ENCODE measurements at regions not wholly inside any gene's neighbourhood (a gene's known extent, or its start where the extent isn't known, plus 50 kb on each side); places are given as distances from the start of the nearest gene placed in this dataset.

DNA sequence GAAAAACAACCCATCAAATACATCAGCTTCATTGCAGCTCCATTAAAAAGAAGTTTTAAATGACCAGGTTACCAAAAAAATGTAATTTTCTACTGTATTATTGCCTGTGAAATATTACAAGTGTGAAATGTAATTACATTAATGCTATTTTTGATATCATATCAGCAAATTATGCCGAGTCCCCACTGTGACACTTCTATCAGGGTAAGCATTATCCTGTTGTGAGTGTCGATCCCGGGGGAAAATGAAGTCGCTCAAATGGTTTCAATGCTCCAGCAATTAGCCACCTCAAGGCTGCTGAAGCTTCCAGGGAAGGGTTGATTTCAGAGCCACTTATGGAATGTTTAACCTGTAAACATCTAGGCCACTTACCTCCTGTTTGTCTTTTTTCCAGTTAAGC lies 70.4 kb downstream of the RCN1 start:
- H3K27ac Mint-ChIP-seq, result no peak overlapping the region

DNA sequence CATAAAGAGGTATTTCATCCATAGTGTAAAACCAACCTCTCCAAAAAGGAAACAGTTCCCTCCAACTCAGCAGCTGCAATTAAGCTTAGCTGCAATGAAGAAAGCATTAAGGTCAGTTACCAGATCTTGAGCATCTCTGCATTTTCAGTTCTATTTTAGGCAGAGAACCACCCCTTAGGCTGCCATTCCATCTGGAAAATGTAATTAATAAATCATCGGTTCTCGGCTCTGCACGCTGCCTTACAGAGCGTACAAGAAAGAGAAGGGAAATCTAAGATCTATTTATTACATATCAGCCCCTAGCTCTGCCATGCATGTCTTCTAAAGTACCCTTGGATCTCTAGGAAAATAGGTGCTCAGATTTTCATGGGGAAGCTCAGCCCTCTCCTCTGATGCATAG lies 71.5 kb downstream of the RCN1 start:
- CTCF ChIA-PET, result no interaction called here
- Mint-ChIP-seq H3K36me3 (no peaks in the 10 kb centered on the region), H3K27ac (no peak overlapping the region), H3K27me3 (peaks cover 33% of the 10 kb centered on the region), H3K4me3 (no peak overlapping the region), H3K9me3 (ENCODE audit: low read depth) (no peaks in the 10 kb centered on the region), H3K4me1 (no peaks in the 10 kb centered on the region)
- DNase-seq (no peak), ATAC-seq (no peak)

More for the DNA sequence above, 70.4 kb downstream of the RCN1 start:
- CTCF ChIA-PET, result interaction anchor here (1.1 kb wide), 1 partner anchor 15 kb away, joined by 4 read pairs; no protein-coding TSS in a partner anchor
- Mint-ChIP-seq H3K4me3 (no peak overlapping the region), H3K4me1 (no peaks in the 10 kb centered on the region), H3K36me3 (peaks cover under 1% of the 10 kb centered on the region), H3K27me3 (peaks cover 28% of the 10 kb centered on the region), H3K9me3 (ENCODE audit: low read depth) (no peaks in the 10 kb centered on the region)
- ATAC-seq, result no peak
- no peak for DNase-seq

DNA sequence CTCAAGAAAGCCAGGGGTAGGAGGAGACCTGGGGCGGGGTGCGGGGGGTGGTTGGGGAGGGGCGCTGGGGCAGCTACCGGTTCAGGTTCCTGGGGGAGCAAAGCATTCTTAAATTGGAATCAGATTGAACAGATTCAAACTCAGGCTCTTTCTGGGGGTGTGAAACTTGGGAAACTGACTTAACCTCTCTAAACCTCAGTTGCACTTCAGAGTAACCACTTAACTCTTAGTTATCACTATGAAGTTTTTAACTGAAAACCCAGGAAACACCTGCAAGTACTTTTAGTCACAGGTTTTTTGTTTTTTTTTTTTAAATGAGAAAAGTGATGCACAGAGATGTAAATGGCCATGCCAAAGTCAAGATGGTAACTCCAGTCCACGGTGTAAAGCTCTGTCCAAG lies 72.0 kb downstream of the RCN1 start:
- Mint-ChIP-seq H3K4me1 (no peaks in the 10 kb centered on the region), H3K9me3 (ENCODE audit: low read depth) (no peaks in the 10 kb centered on the region), H3K4me3 (no peak overlapping the region), H3K36me3 (no peaks in the 10 kb centered on the region), H3K27me3 (peaks cover 35% of the 10 kb centered on the region), H3K27ac (no peak overlapping the region)
- DNase-seq (no peak), ATAC-seq (no peak)
- CTCF ChIA-PET, result no interaction called here

DNA sequence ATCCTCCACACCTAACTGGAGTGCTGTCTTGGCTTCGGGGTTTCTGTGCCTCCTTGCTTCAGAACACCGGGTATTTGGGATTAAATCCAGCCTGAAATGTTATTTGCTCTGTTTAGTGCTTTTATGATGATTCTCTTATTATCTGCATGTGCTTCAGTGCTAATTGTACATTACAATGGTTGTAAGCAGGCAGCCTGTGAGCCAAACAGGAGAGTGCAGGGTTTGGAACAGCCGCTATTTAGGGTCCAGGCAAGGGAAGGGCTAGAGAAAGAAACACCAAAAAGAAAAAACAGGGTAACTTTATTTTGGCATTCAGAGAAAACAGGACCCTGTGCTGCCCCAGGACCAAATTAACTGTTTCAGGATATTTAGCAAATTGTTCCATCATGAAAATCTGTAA lies 72.7 kb downstream of the RCN1 start:
- no peak overlapping the region for H3K27ac Mint-ChIP-seq
- DNase-seq, result no peak
- H3K36me3 Mint-ChIP-seq, result no peaks in the 10 kb centered on the region
- CTCF ChIA-PET, result no interaction called here
- H3K27me3 Mint-ChIP-seq, result peaks cover 35% of the 10 kb centered on the region
- H3K4me1 Mint-ChIP-seq, result no peaks in the 10 kb centered on the region
- no peaks in the 10 kb centered on the region for H3K9me3 Mint-ChIP-seq (ENCODE audit: low read depth)
- no peak for ATAC-seq
- no peak overlapping the region for H3K4me3 Mint-ChIP-seq

DNA sequence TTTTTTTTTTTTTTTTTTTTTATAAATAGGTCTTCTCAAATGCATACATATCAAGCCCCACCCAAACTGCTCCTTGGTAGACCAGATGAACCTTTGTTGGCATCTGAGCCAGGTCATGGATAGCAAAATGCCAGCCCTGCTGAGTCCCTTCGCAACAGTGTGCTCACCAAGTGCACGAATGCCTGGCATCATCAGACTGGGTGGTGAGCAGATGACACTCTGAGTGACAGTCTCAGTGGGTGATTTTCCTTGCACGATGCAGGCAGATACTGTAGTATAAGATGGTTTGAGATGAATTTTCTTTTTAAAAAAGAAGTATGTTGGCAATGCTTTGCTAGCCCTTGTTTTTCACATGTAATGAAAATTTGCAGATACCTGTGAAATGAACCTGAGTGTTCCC lies 74.0 kb downstream of the RCN1 start:
- Mint-ChIP-seq H3K4me3 (no peak overlapping the region), H3K4me1 (no peaks in the 10 kb centered on the region), H3K27ac (no peak overlapping the region), H3K9me3 (ENCODE audit: low read depth) (no peaks in the 10 kb centered on the region), H3K27me3 (peaks cover 37% of the 10 kb centered on the region), H3K36me3 (no peaks in the 10 kb centered on the region)
- CTCF ChIA-PET, result interaction anchor here (3.7 kb wide), 1 partner anchor 12 kb away, joined by 22 read pairs; no protein-coding TSS in a partner anchor
- DNase-seq, result no peak
- ATAC-seq, result no peak

DNA sequence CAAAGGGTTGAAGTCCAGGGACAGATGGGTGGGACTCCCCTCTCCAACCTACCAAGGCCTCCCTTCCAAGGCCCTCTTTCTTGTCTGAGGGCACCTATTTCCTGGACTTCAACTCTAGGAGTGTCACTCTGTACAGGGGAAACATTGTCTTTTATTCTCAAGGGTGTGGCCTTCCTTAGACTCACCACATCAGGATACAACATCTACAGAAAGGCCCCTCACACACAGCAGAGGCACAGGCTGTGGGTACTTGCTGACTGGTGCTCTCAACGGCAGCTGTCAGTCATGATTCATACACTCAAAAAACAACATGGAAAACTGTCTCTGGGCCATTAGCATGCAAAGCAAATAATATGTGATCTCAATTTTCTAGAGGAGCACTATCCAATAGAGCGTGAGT lies 78.0 kb downstream of the RCN1 start:
- no peak overlapping the region for H3K4me3 Mint-ChIP-seq
- H3K27ac Mint-ChIP-seq, result no peak overlapping the region
- no peaks in the 10 kb centered on the region for H3K9me3 Mint-ChIP-seq (ENCODE audit: low read depth)
- no peaks in the 10 kb centered on the region for H3K36me3 Mint-ChIP-seq
- DNase-seq, result no peak
- CTCF ChIA-PET, result no interaction called here
- peaks cover 34% of the 10 kb centered on the region for H3K27me3 Mint-ChIP-seq
- ATAC-seq, result no peak
- no peaks in the 10 kb centered on the region for H3K4me1 Mint-ChIP-seq

DNA sequence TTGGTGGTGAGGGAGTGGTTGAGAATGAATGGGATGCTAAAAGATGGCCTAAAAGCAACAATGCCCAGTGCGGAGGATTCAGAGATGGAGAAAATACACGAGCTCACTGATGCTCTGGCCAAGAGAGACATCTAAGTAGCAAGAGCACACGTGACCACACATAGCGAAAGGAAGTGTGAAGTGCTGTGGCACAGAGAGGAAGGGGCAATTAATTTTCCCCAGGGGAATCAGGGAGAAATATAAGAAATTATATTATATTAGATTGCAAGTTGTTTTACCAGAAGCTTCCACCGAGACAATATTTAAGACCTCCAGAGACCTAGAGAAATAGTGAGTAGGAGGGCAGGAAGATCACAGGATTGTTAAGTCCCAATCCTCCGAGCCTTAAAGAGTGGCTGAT lies 80.6 kb downstream of the RCN1 start:
- no peaks in the 10 kb centered on the region for H3K4me1 Mint-ChIP-seq
- no peaks in the 10 kb centered on the region for H3K36me3 Mint-ChIP-seq
- DNase-seq (no peak), ATAC-seq (no peak)
- H3K27ac Mint-ChIP-seq, result no peak overlapping the region
- CTCF ChIA-PET, result no interaction called here
- no peaks in the 10 kb centered on the region for H3K9me3 Mint-ChIP-seq (ENCODE audit: low read depth)
- no peak overlapping the region for H3K4me3 Mint-ChIP-seq
- H3K27me3 Mint-ChIP-seq, result peaks cover 16% of the 10 kb centered on the region

DNA sequence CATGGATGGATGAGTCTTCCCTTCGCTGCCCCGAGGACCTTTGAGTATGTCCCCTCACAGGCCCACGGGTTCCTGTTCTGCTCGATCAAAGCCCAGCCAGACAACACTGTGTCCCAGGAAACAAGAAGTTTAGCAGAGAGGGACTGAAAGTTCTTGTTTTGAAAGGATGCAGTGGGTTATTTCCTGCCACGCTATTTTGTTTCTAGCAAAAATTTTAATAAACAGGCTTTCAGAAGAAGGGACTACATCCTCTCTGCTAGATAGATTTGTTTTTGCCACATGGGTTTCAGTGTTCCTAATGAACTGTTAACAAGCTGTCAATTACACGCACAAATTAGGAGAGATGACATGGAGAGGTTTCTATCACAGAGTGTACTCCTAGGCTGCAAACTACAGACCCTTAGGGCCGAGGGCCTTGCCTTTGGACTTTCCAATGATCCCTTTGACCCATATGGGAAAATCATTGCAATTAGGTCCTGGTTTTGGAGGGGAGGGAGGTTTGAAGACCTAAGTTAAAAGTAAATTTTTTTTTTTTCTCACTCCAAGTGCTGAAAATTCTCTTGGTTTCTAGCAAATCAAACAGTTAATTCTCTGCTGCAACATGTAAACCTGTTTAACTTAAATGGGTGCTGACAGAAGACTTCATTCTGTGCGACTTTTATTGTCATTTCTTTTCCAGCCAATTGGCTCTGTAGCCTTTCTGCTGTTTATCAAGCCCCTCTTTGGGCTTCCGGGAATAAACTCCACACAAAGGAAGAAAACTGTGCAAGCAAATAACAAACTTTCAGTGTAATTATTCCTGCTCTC lies 81.4 kb downstream of the RCN1 start:
- DNase-seq (no peak), ATAC-seq (no peak)
- peaks cover 12% of the 10 kb centered on the region for H3K27me3 Mint-ChIP-seq
- H3K4me1 Mint-ChIP-seq, result no peaks in the 10 kb centered on the region
- CTCF ChIA-PET, result no interaction called here
- no peak overlapping the region for H3K27ac Mint-ChIP-seq
- no peaks in the 10 kb centered on the region for H3K9me3 Mint-ChIP-seq (ENCODE audit: low read depth)
- H3K4me3 Mint-ChIP-seq, result no peak overlapping the region
- no peaks in the 10 kb centered on the region for H3K36me3 Mint-ChIP-seq

DNA sequence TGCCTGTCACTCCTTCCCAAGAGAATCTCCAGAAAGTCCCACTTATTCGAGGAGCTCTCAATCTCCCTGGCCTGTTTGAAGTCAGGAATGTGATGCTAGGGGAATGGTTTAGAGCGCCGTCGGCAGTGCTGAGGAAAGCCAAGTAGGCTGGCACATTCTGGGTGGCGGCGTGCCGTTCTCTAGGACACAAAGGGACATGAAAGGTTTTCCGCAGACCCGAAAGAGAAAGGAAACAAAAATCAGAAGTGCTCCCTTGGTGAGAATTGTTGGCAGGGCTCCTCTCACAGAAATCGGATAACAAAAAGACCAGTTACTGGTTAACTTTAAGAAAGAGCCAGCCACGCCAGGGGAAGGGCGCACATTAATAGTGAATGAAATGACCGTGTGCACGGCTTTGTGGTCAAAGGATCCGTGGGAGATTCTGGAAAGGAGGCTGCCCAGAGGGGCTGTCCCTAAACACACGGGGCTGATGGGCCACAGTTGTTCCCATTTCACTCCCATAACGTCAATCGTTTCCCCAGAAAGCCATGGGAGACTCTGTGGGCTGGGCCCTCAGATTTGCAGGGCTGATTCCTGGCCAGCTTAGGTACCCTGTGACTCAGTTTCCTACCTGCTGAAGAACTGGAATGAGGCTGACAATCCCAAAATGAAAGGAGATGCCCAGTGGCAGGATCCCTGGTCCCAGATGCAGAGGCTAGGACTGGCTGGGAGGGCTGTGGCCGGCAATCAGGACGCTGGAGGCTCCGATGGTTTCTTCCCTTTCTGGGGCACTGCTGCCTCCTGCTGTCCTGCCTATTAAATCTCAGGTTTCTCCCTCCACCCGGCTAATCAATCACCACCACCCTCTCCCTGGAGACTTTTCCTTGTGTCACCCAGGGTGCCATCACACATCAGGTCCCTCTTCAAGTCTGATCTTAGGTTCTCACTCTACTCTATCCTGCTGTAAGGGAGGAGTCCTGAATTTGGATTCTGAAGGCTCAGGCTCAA lies 82.3 kb downstream of the RCN1 start:
- H3K27me3 Mint-ChIP-seq, result peaks cover 12% of the 10 kb centered on the region
- no peaks in the 10 kb centered on the region for H3K9me3 Mint-ChIP-seq (ENCODE audit: low read depth)
- H3K27ac Mint-ChIP-seq, result no peak overlapping the region
- no peak overlapping the region for H3K4me3 Mint-ChIP-seq
- H3K36me3 Mint-ChIP-seq, result no peaks in the 10 kb centered on the region
- no peaks in the 10 kb centered on the region for H3K4me1 Mint-ChIP-seq
- CTCF ChIA-PET, result interaction anchor here (1.6 kb wide), 1 partner anchor 122 kb away, joined by 4 read pairs; no protein-coding TSS in a partner anchor
- DNase-seq (no peak), ATAC-seq (no peak)

DNA sequence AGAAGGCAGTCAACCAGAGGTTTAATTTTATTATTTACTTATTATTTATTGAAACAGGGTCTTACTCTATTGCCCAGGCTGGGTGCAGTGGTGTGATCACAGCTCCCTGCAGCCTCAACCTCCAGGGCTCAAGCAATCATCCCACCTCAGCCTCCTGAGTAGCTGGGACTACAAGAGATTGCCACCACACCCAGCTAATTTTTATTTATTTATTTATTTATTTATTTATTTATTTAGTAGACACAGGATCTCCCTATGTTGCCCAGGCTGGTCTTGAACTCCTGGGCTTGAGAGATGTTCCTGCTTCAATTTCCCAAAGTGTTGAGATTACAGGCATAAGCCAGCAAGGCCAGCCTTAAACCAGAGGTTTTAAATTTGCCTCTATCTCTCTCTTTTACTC lies 83.1 kb downstream of the RCN1 start:
- ATAC-seq (no peak), DNase-seq (no peak)
- Mint-ChIP-seq H3K4me1 (no peaks in the 10 kb centered on the region), H3K9me3 (ENCODE audit: low read depth) (no peaks in the 10 kb centered on the region), H3K27ac (no peak overlapping the region), H3K36me3 (no peaks in the 10 kb centered on the region), H3K27me3 (peaks cover 20% of the 10 kb centered on the region), H3K4me3 (no peak overlapping the region)
- CTCF ChIA-PET, result interaction anchor here (1.6 kb wide), 1 partner anchor 123 kb away, joined by 4 read pairs; no protein-coding TSS in a partner anchor

DNA sequence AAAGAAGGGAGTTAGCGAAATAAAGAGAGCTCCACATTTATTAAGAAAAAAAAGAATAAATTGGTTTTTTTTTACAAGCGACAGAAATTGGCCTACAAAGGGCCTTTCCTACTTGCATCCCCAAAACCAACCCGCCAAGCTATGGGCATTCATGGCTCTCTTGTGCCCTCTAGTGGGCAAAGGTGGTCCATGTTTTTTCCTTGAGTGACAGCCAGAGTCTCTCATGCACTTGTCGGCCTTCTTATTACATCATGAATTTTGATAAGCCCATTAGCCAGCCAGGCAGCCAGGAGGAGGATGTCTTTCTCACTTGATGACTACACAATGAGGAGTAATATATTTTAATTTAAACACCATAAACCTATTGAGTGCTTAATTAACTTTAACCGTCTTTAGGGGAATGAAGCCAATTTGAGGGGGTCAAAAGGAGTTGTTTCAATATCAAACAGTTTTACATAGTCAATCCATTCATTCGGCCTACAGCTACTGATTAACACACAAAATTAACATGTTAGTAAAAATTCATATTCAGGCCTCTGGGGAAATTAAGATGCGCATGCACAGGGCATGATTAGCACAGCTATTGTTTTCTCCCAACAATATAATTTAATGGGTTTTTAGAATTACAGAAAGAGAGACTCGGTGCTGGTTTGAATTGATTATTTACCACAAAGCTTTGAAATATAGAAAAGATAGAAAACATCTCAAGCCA lies 85.5 kb downstream of the RCN1 start:
- ATAC-seq (peak; percentile 68), DNase-seq (peak; percentile 84)
- H3K27ac Mint-ChIP-seq, result no peak overlapping the region
- CTCF ChIA-PET, result interaction anchor here (0.7 to 7.1 kb wide), 25 partner anchors 10 to 1070 kb away, joined by 3 to 105 read pairs (median 4); no protein-coding TSS in a partner anchor
- H3K4me3 Mint-ChIP-seq, result no peak overlapping the region
- H3K27me3 Mint-ChIP-seq, result peaks cover 19% of the 10 kb centered on the region
- H3K4me1 Mint-ChIP-seq, result no peaks in the 10 kb centered on the region
- H3K9me3 Mint-ChIP-seq (ENCODE audit: low read depth), result no peaks in the 10 kb centered on the region
- H3K36me3 Mint-ChIP-seq, result no peaks in the 10 kb centered on the region

DNA sequence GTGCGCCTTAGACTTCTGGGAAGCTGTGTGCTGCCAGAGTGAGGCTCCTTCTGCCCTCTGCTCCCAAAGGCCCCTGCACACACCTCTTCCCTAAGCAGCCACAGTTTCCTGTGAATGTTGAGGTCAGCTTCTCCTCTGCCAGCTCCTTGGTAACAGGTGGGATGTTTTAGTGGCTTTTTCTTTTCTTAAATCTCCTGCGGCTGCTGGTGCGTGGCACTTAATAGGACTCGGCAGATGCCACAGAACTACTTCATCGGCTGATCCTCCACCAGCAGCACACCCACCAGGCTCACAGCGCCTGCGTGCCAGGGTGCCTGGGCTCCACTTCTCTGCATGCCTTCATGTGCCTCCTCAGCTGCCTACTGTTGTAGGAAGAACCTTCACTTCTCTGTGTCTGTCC lies 87.8 kb downstream of the RCN1 start:
- CTCF ChIA-PET, result interaction anchor here (4.3 to 7.1 kb wide), 2 partner anchors 12 to 126 kb away, joined by 22 to 105 read pairs; no protein-coding TSS in a partner anchor
- H3K4me3 Mint-ChIP-seq, result no peak overlapping the region

DNA sequence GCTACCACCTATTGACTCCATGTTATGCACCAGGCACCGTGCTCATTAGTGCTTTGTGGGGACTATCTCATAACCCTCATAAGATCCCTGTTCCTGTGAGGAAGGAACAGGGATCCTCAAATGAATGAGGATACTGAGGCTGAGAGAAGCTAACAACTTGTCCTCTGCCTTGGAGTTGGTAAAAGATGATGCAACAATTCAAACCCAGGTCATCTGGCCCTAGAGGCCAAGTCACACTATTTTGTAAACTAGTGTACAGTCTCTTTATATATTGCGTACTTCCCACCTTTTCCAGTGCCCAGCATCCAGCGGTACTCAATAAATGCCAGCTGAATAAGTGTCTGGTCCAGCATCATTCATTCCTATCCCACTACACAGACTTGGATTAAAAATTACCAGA lies 92.6 kb downstream of the RCN1 start:
- Mint-ChIP-seq H3K9me3 (ENCODE audit: low read depth) (no peaks in the 10 kb centered on the region), H3K36me3 (no peaks in the 10 kb centered on the region), H3K27ac (no peak overlapping the region), H3K27me3 (peaks cover 35% of the 10 kb centered on the region), H3K4me1 (no peaks in the 10 kb centered on the region), H3K4me3 (no peak overlapping the region)
- no peak for ATAC-seq
- no peak for DNase-seq
- CTCF ChIA-PET, result no interaction called here

More for the DNA sequence above, 87.8 kb downstream of the RCN1 start:
- no peak for ATAC-seq
- no peak for DNase-seq
- H3K9me3 Mint-ChIP-seq (ENCODE audit: low read depth), result no peaks in the 10 kb centered on the region
- H3K4me1 Mint-ChIP-seq, result no peaks in the 10 kb centered on the region
- H3K27ac Mint-ChIP-seq, result no peak overlapping the region
- peaks cover 32% of the 10 kb centered on the region for H3K27me3 Mint-ChIP-seq
- H3K36me3 Mint-ChIP-seq, result no peaks in the 10 kb centered on the region

All from activated CD8-positive, alpha-beta memory T cell treated with anti-CD3 and anti-CD28 coated beads, Interleukin-2, amount 10 ng/mL, durations not matched to agents 7 days and 5 days (primary cell).